NCI-H2227 treated with DMSO at 0.1 percent for 48 hours (cell line): ENCODE measurements at regions not wholly inside any gene's neighbourhood (a gene's known extent, or its start where the extent isn't known, plus 50 kb on each side); places are given as distances from the start of the nearest gene placed in this dataset.

Experiments
- DNase-seq: peaks from one replicate; lab custom pipeline; 2025; lab: John Stamatoyannopoulos, UW

DNA sequence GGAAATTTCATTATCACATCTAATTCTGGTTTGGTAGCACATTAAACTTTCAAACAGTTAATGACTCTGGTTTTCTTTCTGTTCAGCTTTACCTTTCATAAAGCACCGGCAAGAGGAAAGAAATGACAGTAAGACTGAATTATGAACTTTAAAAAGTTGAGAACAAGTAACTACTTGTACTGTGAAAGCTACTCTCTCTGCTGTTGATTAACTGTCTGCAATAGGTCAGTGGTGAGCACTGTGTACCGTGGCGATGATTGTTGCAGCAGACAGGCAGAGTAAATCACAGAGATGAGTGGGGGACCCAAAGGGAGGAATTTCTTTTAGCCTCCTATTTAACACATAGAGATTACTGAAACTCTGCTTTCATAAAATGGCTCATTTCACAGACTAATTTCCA, 74.0 kb upstream of the MEF2C start:
- no peak for DNase-seq

DNA sequence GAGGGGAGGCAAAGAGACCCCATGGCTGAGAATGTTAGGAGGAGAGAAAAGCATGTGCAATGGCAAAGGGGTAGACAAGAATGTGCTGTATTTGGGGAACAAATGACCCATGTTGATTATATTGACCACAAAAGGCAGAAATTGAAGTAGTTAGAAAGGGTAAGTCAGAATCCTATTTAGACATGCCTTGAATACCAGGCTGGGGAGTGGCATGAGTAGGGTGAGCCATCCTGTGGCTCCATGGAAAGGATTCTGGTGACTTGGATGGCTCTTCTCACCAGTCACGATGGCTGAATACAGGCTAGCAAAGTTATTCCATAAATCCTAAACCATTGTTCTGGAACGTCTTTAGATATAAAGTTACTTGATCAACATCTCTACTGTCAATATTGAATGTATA, 73.4 kb upstream of the MEF2C start:
- DNase-seq: no peak

- no peak for DNase-seq
These were observed 72.4 kb upstream of the MEF2C start for GRCh38 chr5:88955403-88955802.

- DNase-seq: no peak
These were observed 71.5 kb upstream of the MEF2C start for GRCh38 chr5:88954511-88954910.

GRCh38 chr5:88952996-88953643, 70.1 kb upstream of the MEF2C start:
- no peak for DNase-seq

DNA sequence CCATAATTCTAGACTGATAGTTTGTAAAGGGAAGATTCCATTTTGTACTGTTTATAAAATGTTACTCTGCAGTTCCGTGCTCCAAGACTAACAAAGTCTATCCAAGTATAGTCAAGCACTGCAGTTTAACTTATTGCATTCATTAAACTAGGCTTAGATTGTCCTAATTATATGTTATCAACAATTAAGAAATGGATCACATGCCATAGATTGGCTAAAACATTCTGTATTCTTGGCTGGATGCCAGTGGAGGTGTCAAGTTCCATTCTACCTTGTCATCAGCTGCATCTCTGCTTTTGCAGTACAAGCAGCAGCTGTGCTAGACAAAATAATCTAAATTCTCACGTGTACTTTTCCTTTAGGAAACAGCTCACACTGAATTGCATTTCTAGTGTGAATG, 69.4 kb upstream of the MEF2C start:
- peak; percentile 5 for DNase-seq

DNA sequence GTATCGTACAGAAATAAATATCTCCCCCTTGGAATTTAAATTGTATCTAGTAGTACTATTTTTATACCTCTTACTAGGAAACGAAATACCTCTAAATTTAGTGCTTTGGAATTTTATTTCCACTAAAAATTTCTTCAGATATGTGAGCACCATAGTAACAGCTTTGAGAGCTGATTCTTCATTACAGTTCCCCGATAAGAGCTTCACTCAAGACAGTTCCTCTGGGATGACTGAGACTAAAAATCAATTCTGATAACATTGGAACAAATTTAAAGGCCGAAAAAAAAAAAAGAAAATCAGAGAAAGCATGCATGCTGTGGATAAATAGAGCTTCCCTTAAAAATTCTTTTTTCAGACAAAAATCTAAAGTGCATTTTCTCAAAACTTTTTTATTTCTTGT, 68.5 kb upstream of the MEF2C start:
- DNase-seq: no peak

- DNase-seq: no peak
These were observed 66.0 kb upstream of the MEF2C start for GRCh38 chr5:88948746-88949600.

GRCh38 chr5:88944751-88945531, 62.0 kb upstream of the MEF2C start:
- no peak for DNase-seq

GRCh38 chr5:88941581-88941980, 58.6 kb upstream of the MEF2C start:
- DNase-seq: no peak

- no peak for DNase-seq
These were observed 57.7 kb upstream of the MEF2C start for GRCh38 chr5:88940713-88941112.

GRCh38 chr5:88939300-88939699, 56.3 kb upstream of the MEF2C start:
- DNase-seq: no peak

DNA sequence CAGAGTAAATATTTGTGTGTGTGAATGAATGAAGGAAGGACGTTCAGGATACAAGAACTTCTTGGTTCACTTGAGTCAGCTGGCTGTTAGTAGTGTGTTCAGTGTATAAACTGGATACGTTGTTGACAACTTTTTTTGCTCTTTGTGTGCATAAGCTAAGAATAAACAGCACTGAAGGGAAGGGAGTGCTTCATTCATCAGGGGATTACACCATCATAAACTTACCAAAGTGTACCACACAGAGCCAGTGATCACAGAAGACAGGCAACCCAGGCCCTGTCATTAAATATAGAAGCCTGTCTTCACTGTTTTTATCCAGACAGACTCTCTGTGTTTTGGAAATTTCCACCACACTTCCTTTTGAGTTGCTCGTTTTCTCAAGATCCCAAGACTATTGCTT, 55.5 kb upstream of the MEF2C start:
- no peak for DNase-seq

GRCh38 chr5:88937406-88937805, 54.4 kb upstream of the MEF2C start:
- no peak for DNase-seq

GRCh38 chr5:88934439-88934838, 51.5 kb upstream of the MEF2C start:
- DNase-seq: no peak
